OCI-LY7 (cell line): ENCODE measurements at regions not wholly inside any gene's neighbourhood (a gene's known extent, or its start where the extent isn't known, plus 50 kb on each side); places are given as distances from the start of the nearest gene placed in this dataset.

Experiments
- BruUV-seq: library from RNA; stranded (reverse); fragments of 400-500 nt; replicated peaks from 2 replicates; lab custom pipeline; 2021; lab: Mats Ljungman, UMichigan
- CTCF ChIA-PET: fragments of 300-600 bp; sonication (Branson Sonifier 250); formaldehyde crosslinking; loops from one replicate; lab custom pipeline; 2022; ENCODE audit warnings: antibody characterized with exemption; ENCODE audit not compliant: unreplicated experiment; lab: Charles Lee
- POLR2A ChIA-PET: fragments of 300-600 bp; sonication (Branson Sonifier 250); formaldehyde crosslinking; loops from one replicate; lab custom pipeline; 2022; ENCODE audit warnings: antibody characterized with exemption; lab: Charles Lee
- DNase-seq: peaks from one replicate; pipeline ENCODE4 v3.0.0-alpha.2; 2015; ENCODE audit warnings: low spot score
- H2AFZ ChIP-seq: fragments of 200-600 bp; sonication (generic), shearing (Covaris generic); 2 replicates; pipeline ENCODE4 v1.6.1; 2014; ENCODE audit warnings: mild to moderate bottlenecking, antibody characterized with exemption, low read length, moderate library complexity
- H3K27ac ChIP-seq: fragments of 200-600 bp; sonication (generic); 2 replicates; pipeline ENCODE4 v1.5.1; 2014; ENCODE audit warnings: mixed run types, low read depth, mild to moderate bottlenecking, moderate library complexity, low read length, inconsistent platforms; ENCODE audit not compliant: poor library complexity, severe bottlenecking
- H3K36me3 ChIP-seq: fragments of 200-600 bp; sonication (generic); 2 replicates; pipeline ENCODE4 v1.6.1; 2014; ENCODE audit warnings: mild to moderate bottlenecking, antibody characterized with exemption, low read length, moderate library complexity, mixed read lengths; ENCODE audit not compliant: insufficient read depth
- H3K4me1 ChIP-seq: fragments of 200-600 bp; sonication (generic); 2 replicates; pipeline ENCODE4 v1.5.1; 2014; ENCODE audit warnings: mild to moderate bottlenecking, low read length; ENCODE audit not compliant: insufficient read depth, poor library complexity, severe bottlenecking
- H3K4me2 ChIP-seq: fragments of 200-600 bp; sonication (generic); 2 replicates; pipeline ENCODE4 v1.6.1; 2014; ENCODE audit warnings: mild to moderate bottlenecking, low read length
- H3K4me3 ChIP-seq: fragments of 200-600 bp; sonication (generic); 2 replicates; pipeline ENCODE4 v1.5.1; 2014; ENCODE audit warnings: mild to moderate bottlenecking, low read depth, low read length; ENCODE audit not compliant: poor library complexity, severe bottlenecking
- H3K79me2 ChIP-seq: fragments of 200-600 bp; sonication (generic); 2 replicates; pipeline ENCODE4 v1.6.1; 2016; ENCODE audit warnings: low read depth, mild to moderate bottlenecking, low read length, moderate library complexity, mixed read lengths; ENCODE audit not compliant: insufficient read depth
- H3K9me2 ChIP-seq: fragments of 200-600 bp; sonication (generic); 2 replicates; pipeline ENCODE4 v1.6.1; 2016; ENCODE audit warnings: mild to moderate bottlenecking, low read length, mixed read lengths; ENCODE audit not compliant: insufficient read depth
- H3K9me3 ChIP-seq: fragments of 200-600 bp; sonication (generic); 2 replicates; pipeline ENCODE4 v1.6.1; 2014; ENCODE audit warnings: mild to moderate bottlenecking, mixed run types, low read length, mixed read lengths
- H4K20me1 ChIP-seq: fragments of 200-600 bp; sonication (generic); 2 replicates; pipeline ENCODE4 v1.6.1; 2014; ENCODE audit warnings: mild to moderate bottlenecking, antibody characterized with exemption, low read length, moderate library complexity, mixed read lengths; ENCODE audit not compliant: insufficient read depth
- EZH2phosphoT487 ChIP-seq: fragments of 200-600 bp; sonication (generic); IDR thresholded peaks from 2 replicates; pipeline ENCODE4 v1.6.1; 2018; ENCODE audit warnings: low read depth, borderline replicate concordance, mild to moderate bottlenecking, mixed run types, antibody characterized with exemption, low read length, moderate library complexity, mixed read lengths
- intact Hi-C: fragments of 100-400 bp; cut with micrococcal nuclease; formaldehyde crosslinking; loops from one replicate; pipeline ENCODE4 v1.10.0; 2022; ENCODE audit not compliant: unreplicated experiment
- TF ChIP-seq, protein P1 (sequence below): fragments of 200-600 bp; sonication (generic); conservative IDR thresholded peaks from 2 replicates; pipeline ENCODE4 v1.5.1; 2014; ENCODE audit warnings: mild to moderate bottlenecking, antibody characterized with exemption, low read length, moderate library complexity, mixed read lengths

DNA sequence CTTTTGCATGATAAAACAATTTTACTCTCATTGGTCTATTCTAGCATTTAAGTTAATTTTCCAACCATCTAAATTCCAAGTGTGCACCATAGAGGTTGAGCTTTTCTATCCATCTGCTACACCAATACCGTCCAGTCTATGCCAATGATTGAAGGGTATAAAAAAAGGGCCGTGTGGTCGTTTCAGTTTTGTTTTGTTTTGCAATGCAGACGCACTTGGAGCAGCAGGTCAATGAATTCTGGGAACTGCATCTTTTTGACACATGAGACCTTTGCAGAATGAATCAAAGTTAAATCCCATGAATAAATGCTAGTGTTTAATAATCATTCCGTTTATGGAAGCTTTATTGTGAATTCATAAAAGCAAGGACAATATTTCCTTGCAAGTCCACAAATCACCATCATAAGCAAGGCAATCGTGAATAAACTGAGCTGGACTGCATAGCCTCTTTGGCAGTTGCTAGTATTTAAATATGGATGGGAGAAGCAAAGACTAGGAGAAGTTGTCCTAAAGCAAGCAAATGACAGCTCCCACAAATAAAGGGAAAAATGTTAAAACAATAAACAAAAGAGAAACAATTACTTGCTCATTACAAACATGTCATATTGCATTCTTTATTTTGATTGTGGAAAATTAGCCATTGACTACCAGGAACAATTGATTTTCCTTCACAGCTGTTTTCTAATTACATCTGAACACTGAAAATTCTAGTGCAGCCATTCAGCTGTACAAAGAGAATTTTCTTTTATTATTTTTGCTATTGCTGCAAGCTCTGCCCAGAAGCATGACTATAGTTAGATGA is 649.7 kb upstream of the GJE1 start:
- H3K79me2 ChIP-seq = no peaks in the 10 kb centered on the region
- H3K4me1 ChIP-seq = peaks cover 60% of the 10 kb centered on the region
- BruUV-seq = TSS peak; percentile 82
- H3K4me2 ChIP-seq = peak overlapping the region; percentile 74
- ChIA-PET CTCF (interaction anchor here (1.0 to 1.2 kb wide), 2 partner anchors 19 to 121 kb away, joined by 4 read pairs; no protein-coding TSS in a partner anchor), POLR2A (interaction anchor here (0.5 to 3.6 kb wide), 13 partner anchors 9 to 191 kb away, joined by 3 to 17 read pairs (median 4); no protein-coding TSS in a partner anchor)
- peaks cover 36% of the 10 kb centered on the region; the same call in 1 of the 2 replicates for H3K9me3 ChIP-seq
- peak; percentile 36 for DNase-seq
- no peaks in the 10 kb centered on the region for H4K20me1 ChIP-seq
- peak overlapping the region; percentile 59 for H3K4me3 ChIP-seq
- H3K27ac ChIP-seq = peak overlapping the region; percentile 90
- no peaks in the 10 kb centered on the region for H3K9me2 ChIP-seq
- peaks cover 20% of the 10 kb centered on the region; the same call in 1 of the 2 replicates for H3K36me3 ChIP-seq
- intact Hi-C loops = loop anchor here (5.0 to 10.0 kb wide), 3 partner anchors 79 to 758 kb away; partner anchors contain the start of genes NMBR and VTA1
- TF ChIP-seq, protein P1, sequence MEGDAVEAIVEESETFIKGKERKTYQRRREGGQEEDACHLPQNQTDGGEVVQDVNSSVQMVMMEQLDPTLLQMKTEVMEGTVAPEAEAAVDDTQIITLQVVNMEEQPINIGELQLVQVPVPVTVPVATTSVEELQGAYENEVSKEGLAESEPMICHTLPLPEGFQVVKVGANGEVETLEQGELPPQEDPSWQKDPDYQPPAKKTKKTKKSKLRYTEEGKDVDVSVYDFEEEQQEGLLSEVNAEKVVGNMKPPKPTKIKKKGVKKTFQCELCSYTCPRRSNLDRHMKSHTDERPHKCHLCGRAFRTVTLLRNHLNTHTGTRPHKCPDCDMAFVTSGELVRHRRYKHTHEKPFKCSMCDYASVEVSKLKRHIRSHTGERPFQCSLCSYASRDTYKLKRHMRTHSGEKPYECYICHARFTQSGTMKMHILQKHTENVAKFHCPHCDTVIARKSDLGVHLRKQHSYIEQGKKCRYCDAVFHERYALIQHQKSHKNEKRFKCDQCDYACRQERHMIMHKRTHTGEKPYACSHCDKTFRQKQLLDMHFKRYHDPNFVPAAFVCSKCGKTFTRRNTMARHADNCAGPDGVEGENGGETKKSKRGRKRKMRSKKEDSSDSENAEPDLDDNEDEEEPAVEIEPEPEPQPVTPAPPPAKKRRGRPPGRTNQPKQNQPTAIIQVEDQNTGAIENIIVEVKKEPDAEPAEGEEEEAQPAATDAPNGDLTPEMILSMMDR = no peak
- TF ChIP-seq EZH2phosphoT487 = no peak
- H2AFZ ChIP-seq = peak overlapping the region; percentile 81

DNA sequence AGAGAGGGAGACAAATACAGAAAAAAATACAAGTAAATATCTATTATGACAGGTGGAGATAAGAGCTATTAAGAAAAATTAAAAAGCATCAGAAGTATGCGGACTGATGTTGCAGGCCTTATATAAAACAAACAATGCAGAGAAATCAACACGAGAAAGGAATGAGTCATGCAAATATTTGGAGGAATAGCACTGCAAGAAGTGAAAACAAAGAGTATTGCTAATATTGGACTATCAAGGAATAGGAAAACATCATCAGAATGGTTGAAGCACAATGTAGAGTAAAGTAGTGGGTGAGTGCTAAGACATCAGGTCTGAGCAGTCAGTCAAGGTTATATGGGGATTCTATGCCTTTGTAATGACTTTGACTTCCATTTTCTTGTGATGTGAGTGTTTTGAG is 657.5 kb upstream of the GJE1 start:
- POLR2A ChIA-PET = interaction anchor here (1.6 kb wide), 1 partner anchor 8 kb away, joined by 6 read pairs; no protein-coding TSS in a partner anchor
- BruUV-seq = no TSS peak

More for the DNA sequence above, 657.5 kb upstream of the GJE1 start:
- DNase-seq = no peak
- H3K27ac ChIP-seq = no peak overlapping the region
- intact Hi-C loops = no loop called here
- H4K20me1 ChIP-seq = no peaks in the 10 kb centered on the region
- peaks cover 2% of the 10 kb centered on the region; the same call in 1 of the 2 replicates for H3K36me3 ChIP-seq
- no peak for TF ChIP-seq EZH2phosphoT487
- TF ChIP-seq, protein P1 = no peak
- H3K9me2 ChIP-seq = no peaks in the 10 kb centered on the region
- H3K4me2 ChIP-seq = no peak overlapping the region
- H3K4me1 ChIP-seq = no peaks in the 10 kb centered on the region
- no peak overlapping the region for H3K4me3 ChIP-seq
- no peaks in the 10 kb centered on the region for H3K79me2 ChIP-seq
- CTCF ChIA-PET = no interaction called here
- peaks cover 1% of the 10 kb centered on the region; the same call in 1 of the 2 replicates for H3K9me3 ChIP-seq
- no peak overlapping the region for H2AFZ ChIP-seq
